Glutamatergic neuron (in vitro differentiated cells): ENCODE measurements at regions not wholly inside any gene's neighbourhood (a gene's known extent, or its start where the extent isn't known, plus 50 kb on each side); places are given as distances from the start of the nearest gene placed in this dataset.

Source experiments
- DNase-seq: peaks from one replicate; pipeline ENCODE4 v3.0.0; 2022
- H3K27ac Mint-ChIP-seq: one replicate; pipeline ENCODE4 v1.8.0; 2020; ENCODE audit warnings: mild to moderate bottlenecking, mixed read lengths, inconsistent platforms; ENCODE audit not compliant: unreplicated experiment
- H3K27me3 Mint-ChIP-seq: one replicate; pipeline ENCODE4 v1.8.0; 2020; ENCODE audit warnings: mild to moderate bottlenecking, moderate library complexity, mixed read lengths, inconsistent platforms; ENCODE audit not compliant: unreplicated experiment
- H3K36me3 Mint-ChIP-seq: one replicate; pipeline ENCODE4 v1.8.0; 2020; ENCODE audit warnings: mild to moderate bottlenecking, mixed read lengths, inconsistent platforms; ENCODE audit not compliant: unreplicated experiment
- H3K4me1 Mint-ChIP-seq: one replicate; pipeline ENCODE4 v1.8.0; 2020; ENCODE audit warnings: mild to moderate bottlenecking, low read depth, mixed read lengths, inconsistent platforms; ENCODE audit not compliant: unreplicated experiment
- H3K4me3 Mint-ChIP-seq: one replicate; pipeline ENCODE4 v1.8.0; 2020; ENCODE audit warnings: mild to moderate bottlenecking, mixed read lengths, inconsistent platforms; ENCODE audit not compliant: unreplicated experiment
- H3K9me3 Mint-ChIP-seq: one replicate; pipeline ENCODE4 v1.8.0; 2020; ENCODE audit warnings: mild to moderate bottlenecking, moderate library complexity, mixed read lengths, inconsistent platforms; ENCODE audit not compliant: unreplicated experiment
- TF ChIP-seq, protein P1 (sequence below): fragments of 200-600 bp; sonication (generic); IDR thresholded peaks from one replicate; pipeline ENCODE4 v1.5.0; 2021; ENCODE audit not compliant: partially characterized antibody, unreplicated experiment

DNA sequence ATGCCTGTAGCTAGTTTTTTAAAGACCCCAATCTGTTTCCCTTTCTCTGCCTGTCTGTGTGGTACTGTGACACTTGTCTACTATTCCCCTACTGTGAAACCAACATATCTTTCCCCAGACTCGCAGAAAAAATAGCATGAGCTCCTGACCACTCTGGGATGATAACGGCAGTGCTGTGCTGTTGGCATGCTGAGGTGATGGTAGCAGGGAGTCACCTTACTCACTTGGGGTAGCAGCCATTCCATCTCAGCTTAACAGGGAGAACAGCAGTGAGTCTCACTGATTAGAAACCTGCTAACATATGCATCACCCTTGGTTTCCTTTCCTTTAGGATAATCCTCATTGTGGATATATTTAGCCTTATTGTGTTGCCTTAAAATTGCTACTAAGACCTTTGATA lies 469.6 kb upstream of the FZD8 start:
- no peak for DNase-seq
- H3K27ac Mint-ChIP-seq, result no peak overlapping the region
- peaks cover 5% of the 10 kb centered on the region for H3K4me1 Mint-ChIP-seq
- TF ChIP-seq, protein P1, sequence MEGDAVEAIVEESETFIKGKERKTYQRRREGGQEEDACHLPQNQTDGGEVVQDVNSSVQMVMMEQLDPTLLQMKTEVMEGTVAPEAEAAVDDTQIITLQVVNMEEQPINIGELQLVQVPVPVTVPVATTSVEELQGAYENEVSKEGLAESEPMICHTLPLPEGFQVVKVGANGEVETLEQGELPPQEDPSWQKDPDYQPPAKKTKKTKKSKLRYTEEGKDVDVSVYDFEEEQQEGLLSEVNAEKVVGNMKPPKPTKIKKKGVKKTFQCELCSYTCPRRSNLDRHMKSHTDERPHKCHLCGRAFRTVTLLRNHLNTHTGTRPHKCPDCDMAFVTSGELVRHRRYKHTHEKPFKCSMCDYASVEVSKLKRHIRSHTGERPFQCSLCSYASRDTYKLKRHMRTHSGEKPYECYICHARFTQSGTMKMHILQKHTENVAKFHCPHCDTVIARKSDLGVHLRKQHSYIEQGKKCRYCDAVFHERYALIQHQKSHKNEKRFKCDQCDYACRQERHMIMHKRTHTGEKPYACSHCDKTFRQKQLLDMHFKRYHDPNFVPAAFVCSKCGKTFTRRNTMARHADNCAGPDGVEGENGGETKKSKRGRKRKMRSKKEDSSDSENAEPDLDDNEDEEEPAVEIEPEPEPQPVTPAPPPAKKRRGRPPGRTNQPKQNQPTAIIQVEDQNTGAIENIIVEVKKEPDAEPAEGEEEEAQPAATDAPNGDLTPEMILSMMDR, result no peak
- no peaks in the 10 kb centered on the region for H3K36me3 Mint-ChIP-seq
- H3K4me3 Mint-ChIP-seq, result no peak overlapping the region
- H3K9me3 Mint-ChIP-seq, result peaks cover 2% of the 10 kb centered on the region
- no peaks in the 10 kb centered on the region for H3K27me3 Mint-ChIP-seq

DNA sequence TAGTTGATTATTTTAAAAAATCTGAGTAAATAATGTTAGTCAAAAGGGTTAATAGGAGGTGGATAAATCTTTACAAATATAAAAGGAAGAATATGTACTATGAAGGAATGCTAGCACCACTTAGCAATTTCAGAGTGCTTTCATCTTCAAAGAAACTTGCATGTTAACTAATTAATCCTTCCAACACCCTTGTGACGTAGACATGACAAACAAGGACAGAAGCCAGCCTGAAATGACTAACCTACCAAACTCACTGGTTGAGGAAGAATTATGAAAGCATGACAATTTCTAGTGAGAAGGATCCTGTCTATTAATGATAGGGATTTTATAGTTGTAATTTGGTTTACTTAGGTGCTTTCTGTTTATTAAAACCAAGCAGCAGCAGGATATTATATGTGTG lies 468.0 kb upstream of the FZD8 start:
- Mint-ChIP-seq H3K36me3 (no peaks in the 10 kb centered on the region), H3K9me3 (peaks cover 2% of the 10 kb centered on the region), H3K4me3 (no peak overlapping the region), H3K4me1 (peaks cover 5% of the 10 kb centered on the region), H3K27ac (no peak overlapping the region), H3K27me3 (no peaks in the 10 kb centered on the region)
- no peak for DNase-seq
- TF ChIP-seq, protein P1, result no peak

DNA sequence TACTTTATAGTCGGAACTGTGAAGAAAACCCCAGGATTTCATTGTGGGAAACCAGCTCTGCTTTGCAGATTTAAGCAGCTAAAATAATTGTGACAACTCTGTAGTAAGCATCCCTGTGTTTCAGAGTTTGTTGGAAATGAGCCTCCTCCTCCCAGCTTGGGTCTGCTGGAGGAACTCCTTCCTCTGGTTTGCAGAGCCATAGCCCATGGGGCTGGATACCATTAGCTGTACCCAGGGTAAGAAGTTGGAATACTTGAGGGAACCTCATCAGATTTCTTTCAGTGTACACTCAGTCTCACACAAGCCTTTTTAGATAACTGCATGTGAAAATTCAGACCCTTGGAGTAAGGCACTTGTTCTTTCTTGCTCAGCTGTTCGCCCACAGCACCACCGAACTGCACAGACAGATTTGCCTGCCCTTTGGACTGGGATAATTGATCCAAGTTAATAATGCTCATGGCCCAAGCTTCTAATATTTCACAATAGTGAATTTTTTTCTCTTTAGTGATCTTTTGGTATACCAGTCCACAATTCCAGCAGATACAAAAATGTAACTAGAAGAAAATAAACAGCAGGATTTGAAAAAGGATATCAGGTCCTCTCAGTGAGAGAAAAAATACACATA lies 467.4 kb upstream of the FZD8 start:
- no peak for DNase-seq
- Mint-ChIP-seq H3K4me3 (no peak overlapping the region), H3K27me3 (no peaks in the 10 kb centered on the region), H3K27ac (no peak overlapping the region), H3K36me3 (no peaks in the 10 kb centered on the region), H3K4me1 (peaks cover 5% of the 10 kb centered on the region), H3K9me3 (peaks cover 2% of the 10 kb centered on the region)
- TF ChIP-seq, protein P1, result no peak

DNA sequence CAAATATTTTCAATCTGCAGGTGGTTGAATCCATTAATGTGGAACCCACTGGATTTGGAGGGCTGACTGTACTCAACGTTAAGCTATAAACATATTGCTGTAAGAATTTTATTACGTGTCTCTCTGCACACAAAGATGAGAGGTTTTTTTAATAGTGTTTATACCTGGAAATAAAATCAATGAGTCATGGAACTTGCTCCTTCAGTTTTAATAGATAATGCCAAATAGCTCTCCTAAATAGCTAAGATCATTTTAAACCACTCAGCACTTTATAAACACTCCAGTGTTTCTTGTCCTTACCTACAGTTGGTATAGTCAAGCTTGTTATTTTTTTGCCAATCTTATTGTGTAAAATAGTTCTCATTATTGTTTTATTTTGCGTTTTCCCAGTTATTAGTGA lies 455.6 kb upstream of the FZD8 start:
- peaks cover 4% of the 10 kb centered on the region for H3K9me3 Mint-ChIP-seq
- TF ChIP-seq, protein P1, result no peak
- H3K27ac Mint-ChIP-seq, result no peak overlapping the region
- no peak overlapping the region for H3K4me3 Mint-ChIP-seq
- H3K27me3 Mint-ChIP-seq, result no peaks in the 10 kb centered on the region
- peaks cover 13% of the 10 kb centered on the region for H3K4me1 Mint-ChIP-seq
- DNase-seq, result no peak
- peaks cover 10% of the 10 kb centered on the region for H3K36me3 Mint-ChIP-seq

DNA sequence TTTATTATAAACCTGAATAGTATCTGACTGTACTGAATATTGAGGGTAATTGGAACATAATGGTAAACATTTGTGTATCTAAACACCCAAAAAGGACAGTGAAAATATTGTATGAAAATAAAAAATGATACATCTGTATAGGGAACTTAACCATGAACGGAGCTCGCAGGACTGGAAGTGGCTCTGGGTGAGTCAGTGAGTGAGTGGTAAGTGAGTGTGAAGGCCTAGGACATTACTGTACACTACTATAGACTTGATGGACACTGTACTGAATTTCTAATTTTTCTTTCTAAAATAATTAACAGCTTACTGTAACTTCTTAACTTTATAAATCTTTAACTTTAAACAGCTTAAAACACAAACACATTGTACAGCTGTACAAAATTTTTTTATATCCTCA lies 454.5 kb upstream of the FZD8 start:
- DNase-seq, result no peak

More for the DNA sequence above, 454.5 kb upstream of the FZD8 start:
- Mint-ChIP-seq H3K4me3 (no peak overlapping the region), H3K9me3 (peaks cover 4% of the 10 kb centered on the region), H3K4me1 (peaks cover 14% of the 10 kb centered on the region), H3K27ac (no peak overlapping the region), H3K27me3 (no peaks in the 10 kb centered on the region), H3K36me3 (peaks cover 10% of the 10 kb centered on the region)
- TF ChIP-seq, protein P1, result no peak
